Gastrocnemius medialis (tissue), 4 donors: ENCODE measurements at regions not wholly inside any gene's neighbourhood (a gene's known extent, or its start where the extent isn't known, plus 50 kb on each side); places are given as distances from the start of the nearest gene placed in this dataset.

Experiments used
- CTCF ChIP-seq, 5 experiments: fragments of 450-650 bp in 3 of 5; fragments of 200-600 bp in 2 of 5; sonication (generic) in 2 of 5; IDR thresholded peaks in 4 of 5; conservative IDR thresholded peaks in 1 of 5; 1 replicate in 4 of 5; 2 replicates in 1 of 5; pipeline ENCODE4 v1.5.1; 2016 to 2019; ENCODE audit warnings: antibody characterized with exemption in 5 of 5, mild to moderate bottlenecking in 3 of 5, moderate library complexity in 3 of 5
- POLR2A ChIP-seq, 2 donors: fragments of 450-650 bp; IDR thresholded peaks; one replicate each; pipeline ENCODE4 v1.6.1; 2017; ENCODE audit warnings: antibody characterized with exemption in 2 of 2, mild to moderate bottlenecking in 2 of 2, moderate library complexity in 2 of 2

- no peak for TF ChIP-seq CTCF (IDR thresholded peaks at IDR 0.05 in 4 of 5, conservative IDR thresholded peaks at IDR 0.05 in 1 of 5)
- no peak for TF ChIP-seq POLR2A (IDR thresholded peaks at IDR 0.05)
Measured at GRCh38 chr9:107856633-107857032, 367.1 kb upstream of the KLF4 start.
